OCI-LY1 (cell line): ENCODE measurements at regions not wholly inside any gene's neighbourhood (a gene's known extent, or its start where the extent isn't known, plus 50 kb on each side); places are given as distances from the start of the nearest gene placed in this dataset.

Experiments used
- H2AFZ ChIP-seq: fragments of 200-600 bp; sonication (generic), shearing (Covaris generic); 2 replicates; pipeline ENCODE4 v1.6.0; 2014; ENCODE audit warnings: antibody characterized with exemption, mild to moderate bottlenecking, low read length
- H3F3A ChIP-seq: fragments of 200-600 bp; sonication (generic), shearing (Covaris generic); 2 replicates; pipeline ENCODE4 v1.6.0; 2014; ENCODE audit warnings: mild to moderate bottlenecking, antibody characterized with exemption, low read length, moderate library complexity; ENCODE audit not compliant: insufficient read depth
- H3K27ac ChIP-seq: fragments of 200-600 bp; sonication (generic); 2 replicates; pipeline ENCODE4 v1.5.1; 2014; ENCODE audit warnings: low read length, mixed run types, mild to moderate bottlenecking, low read depth; ENCODE audit not compliant: poor library complexity, severe bottlenecking
- H3K27me3 ChIP-seq: fragments of 200-600 bp; sonication (generic); 2 replicates; pipeline ENCODE4 v1.6.0; 2014; ENCODE audit warnings: antibody characterized with exemption, mild to moderate bottlenecking, low read length, moderate library complexity; ENCODE audit not compliant: insufficient read depth
- H3K36me3 ChIP-seq: fragments of 200-600 bp; sonication (generic); 2 replicates; pipeline ENCODE4 v1.6.1; 2014; ENCODE audit warnings: mild to moderate bottlenecking, antibody characterized with exemption, low read length, moderate library complexity, mixed read lengths; ENCODE audit not compliant: insufficient read depth
- H3K4me1 ChIP-seq: fragments of 200-600 bp; sonication (generic); 2 replicates; pipeline ENCODE4 v1.5.1; 2014; ENCODE audit warnings: mild to moderate bottlenecking, low read length, moderate library complexity; ENCODE audit not compliant: insufficient read depth, severe bottlenecking
- H3K4me2 ChIP-seq: fragments of 200-600 bp; sonication (generic), shearing (Covaris generic); 2 replicates; pipeline ENCODE4 v1.6.1; 2014; ENCODE audit warnings: low read length
- H3K4me3 ChIP-seq: fragments of 200-600 bp; sonication (generic); 2 replicates; pipeline ENCODE4 v1.5.1; 2014; ENCODE audit warnings: low read length, low read depth, mild to moderate bottlenecking, mixed read lengths; ENCODE audit not compliant: poor library complexity, severe bottlenecking
- H3K79me2 ChIP-seq: fragments of 200-600 bp; shearing (Covaris generic); 2 replicates; pipeline ENCODE4 v1.6.1; 2016; ENCODE audit warnings: mixed run types, low read length, mixed read lengths; ENCODE audit not compliant: insufficient read depth
- H3K9ac ChIP-seq: fragments of 200-600 bp; sonication (generic), shearing (Covaris generic); 2 replicates; pipeline ENCODE4 v1.6.1; 2014; ENCODE audit warnings: mild to moderate bottlenecking, low read length, mixed read lengths
- H3K9me2 ChIP-seq: fragments of 200-600 bp; sonication (generic), shearing (Covaris generic); 2 replicates; pipeline ENCODE4 v1.6.1; 2014; ENCODE audit warnings: low read depth, mild to moderate bottlenecking, low read length, mixed read lengths
- H3K9me3 ChIP-seq: fragments of 200-600 bp; shearing (Covaris generic); 2 replicates; pipeline ENCODE4 v1.6.1; 2014; ENCODE audit warnings: low read length, mixed read lengths
- H4K20me1 ChIP-seq: fragments of 200-600 bp; sonication (generic), shearing (Covaris generic); 2 replicates; pipeline ENCODE4 v1.6.0; 2016; ENCODE audit warnings: mild to moderate bottlenecking, low read length; ENCODE audit not compliant: insufficient read depth
- EZH2 ChIP-seq: fragments of 200-600 bp; sonication (generic), shearing (Covaris generic); IDR thresholded peaks from 2 replicates; pipeline ENCODE4 v1.8.0; 2017; ENCODE audit warnings: borderline replicate concordance, mixed run types, mild to moderate bottlenecking, antibody characterized with exemption, low read length, moderate library complexity, mixed read lengths
- TF ChIP-seq, protein P1 (sequence below): fragments of 200-600 bp; sonication (generic), shearing (Covaris generic); IDR thresholded peaks from 2 replicates; pipeline ENCODE4 v1.5.1; 2017; ENCODE audit warnings: mild to moderate bottlenecking, antibody characterized with exemption, low read length, moderate library complexity, mixed read lengths

DNA sequence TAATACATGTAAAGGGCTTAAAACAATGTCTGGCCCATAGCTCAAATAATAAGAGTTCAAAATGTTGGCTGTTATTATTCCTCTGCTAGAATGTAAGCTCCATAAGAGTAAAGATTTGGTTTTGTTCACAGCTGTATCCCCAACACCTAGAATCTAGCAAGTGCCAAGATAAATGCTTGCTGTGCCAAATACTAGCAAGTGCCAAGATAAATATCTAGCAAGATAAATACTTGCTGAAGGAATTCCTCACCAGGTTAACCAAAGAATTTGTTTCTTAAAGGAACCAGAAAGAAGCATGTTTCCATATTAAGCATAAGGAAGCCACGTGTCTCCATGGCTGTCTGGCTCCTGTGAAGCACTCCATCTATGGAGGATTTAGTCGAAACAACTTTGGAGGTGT lies 235.2 kb upstream of the SP4 start:
- H3K27ac ChIP-seq, result no peak overlapping the region
- no peaks in the 10 kb centered on the region; the same call in 1 of the 2 replicates for H3K27me3 ChIP-seq
- no peak overlapping the region for H2AFZ ChIP-seq
- no peak overlapping the region for H3K4me2 ChIP-seq
- H3K4me1 ChIP-seq, result no peaks in the 10 kb centered on the region
- H4K20me1 ChIP-seq, result no peaks in the 10 kb centered on the region
- H3K9ac ChIP-seq, result no peak overlapping the region
- no peak for TF ChIP-seq EZH2
- TF ChIP-seq, protein P1, sequence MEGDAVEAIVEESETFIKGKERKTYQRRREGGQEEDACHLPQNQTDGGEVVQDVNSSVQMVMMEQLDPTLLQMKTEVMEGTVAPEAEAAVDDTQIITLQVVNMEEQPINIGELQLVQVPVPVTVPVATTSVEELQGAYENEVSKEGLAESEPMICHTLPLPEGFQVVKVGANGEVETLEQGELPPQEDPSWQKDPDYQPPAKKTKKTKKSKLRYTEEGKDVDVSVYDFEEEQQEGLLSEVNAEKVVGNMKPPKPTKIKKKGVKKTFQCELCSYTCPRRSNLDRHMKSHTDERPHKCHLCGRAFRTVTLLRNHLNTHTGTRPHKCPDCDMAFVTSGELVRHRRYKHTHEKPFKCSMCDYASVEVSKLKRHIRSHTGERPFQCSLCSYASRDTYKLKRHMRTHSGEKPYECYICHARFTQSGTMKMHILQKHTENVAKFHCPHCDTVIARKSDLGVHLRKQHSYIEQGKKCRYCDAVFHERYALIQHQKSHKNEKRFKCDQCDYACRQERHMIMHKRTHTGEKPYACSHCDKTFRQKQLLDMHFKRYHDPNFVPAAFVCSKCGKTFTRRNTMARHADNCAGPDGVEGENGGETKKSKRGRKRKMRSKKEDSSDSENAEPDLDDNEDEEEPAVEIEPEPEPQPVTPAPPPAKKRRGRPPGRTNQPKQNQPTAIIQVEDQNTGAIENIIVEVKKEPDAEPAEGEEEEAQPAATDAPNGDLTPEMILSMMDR, result no peak
- no peaks in the 10 kb centered on the region for H3F3A ChIP-seq
- no peak overlapping the region for H3K4me3 ChIP-seq
- no peaks in the 10 kb centered on the region for H3K9me3 ChIP-seq
- H3K79me2 ChIP-seq, result no peaks in the 10 kb centered on the region
- H3K36me3 ChIP-seq, result no peaks in the 10 kb centered on the region
- no peaks in the 10 kb centered on the region for H3K9me2 ChIP-seq

DNA sequence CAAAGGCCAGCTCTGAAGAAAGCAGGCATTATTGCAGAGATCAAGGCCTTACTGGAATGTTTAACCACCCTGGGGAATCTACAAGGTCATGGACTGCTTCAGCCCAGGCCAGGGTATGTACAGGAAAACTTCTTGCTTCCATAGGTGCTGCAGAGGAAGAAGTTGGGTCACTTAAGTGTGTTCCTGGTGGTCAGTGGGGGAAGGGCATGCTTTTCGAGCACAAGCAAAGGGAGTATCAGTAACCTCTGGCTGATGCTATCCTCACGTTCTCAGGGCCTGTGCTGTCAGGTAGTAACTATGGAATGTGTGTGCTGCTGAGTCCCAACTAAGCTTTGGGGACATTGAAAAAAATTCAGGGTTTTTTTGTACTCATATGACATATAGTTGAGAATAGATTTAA lies 234.0 kb upstream of the SP4 start:
- Histone ChIP-seq H3F3A (no peaks in the 10 kb centered on the region), H3K27me3 (no peaks in the 10 kb centered on the region; the same call in 1 of the 2 replicates), H3K9me2 (no peaks in the 10 kb centered on the region), H3K4me1 (no peaks in the 10 kb centered on the region), H3K27ac (no peak overlapping the region), H3K4me3 (no peak overlapping the region), H4K20me1 (no peaks in the 10 kb centered on the region), H3K4me2 (no peak overlapping the region), H3K9me3 (no peaks in the 10 kb centered on the region), H2AFZ (no peak overlapping the region), H3K36me3 (no peaks in the 10 kb centered on the region), H3K9ac (no peak overlapping the region), H3K79me2 (no peaks in the 10 kb centered on the region)
- TF ChIP-seq EZH2, result no peak
- TF ChIP-seq, protein P1, result no peak

DNA sequence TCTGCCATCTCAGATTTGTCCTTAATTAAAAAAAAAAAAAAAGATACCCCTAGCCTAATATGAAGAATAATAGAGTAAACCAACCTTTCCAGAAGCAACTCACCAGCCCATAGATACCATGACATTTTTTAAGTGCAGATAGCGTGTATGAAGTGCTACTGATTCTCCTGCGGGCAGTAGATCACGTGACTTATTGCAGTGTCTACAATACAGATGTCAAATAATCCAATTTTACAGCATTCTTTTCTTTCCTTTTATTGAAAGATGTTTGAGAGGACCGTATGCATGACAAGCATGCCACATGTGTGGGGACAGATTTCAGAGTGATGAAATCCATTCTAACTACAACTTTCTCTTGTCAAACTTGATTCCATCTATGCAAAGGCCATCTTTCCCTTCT lies 232.9 kb upstream of the SP4 start:
- H3K4me2 ChIP-seq, result no peak overlapping the region
- H3K27ac ChIP-seq, result no peak overlapping the region
- no peak overlapping the region for H3K9ac ChIP-seq
- H3K27me3 ChIP-seq, result no peaks in the 10 kb centered on the region; the same call in 1 of the 2 replicates
- no peaks in the 10 kb centered on the region for H3K36me3 ChIP-seq
- TF ChIP-seq, protein P1, result no peak
- no peak for TF ChIP-seq EZH2
- H3K4me1 ChIP-seq, result no peaks in the 10 kb centered on the region
- H3F3A ChIP-seq, result no peaks in the 10 kb centered on the region
- H2AFZ ChIP-seq, result no peak overlapping the region
- no peaks in the 10 kb centered on the region for H3K9me2 ChIP-seq
- no peaks in the 10 kb centered on the region for H3K79me2 ChIP-seq
- H3K4me3 ChIP-seq, result no peak overlapping the region
- H4K20me1 ChIP-seq, result no peaks in the 10 kb centered on the region
- no peaks in the 10 kb centered on the region for H3K9me3 ChIP-seq
